AG04450 (cell line): ENCODE measurements at regions not wholly inside any gene's neighbourhood (a gene's known extent, or its start where the extent isn't known, plus 50 kb on each side); places are given as distances from the start of the nearest gene placed in this dataset.

Experiments used
- CTCF ChIA-PET: fragments of 300-600, 350-600 bp; formaldehyde crosslinking; extraction: SDS; loops from one replicate; lab custom pipeline; 2022; ENCODE audit warnings: antibody characterized with exemption, inconsistent platforms; lab: Charles Lee
- POLR2A ChIA-PET: fragments of 350-600 bp; formaldehyde crosslinking; extraction: SDS; loops from one replicate; lab custom pipeline; 2021; ENCODE audit warnings: antibody characterized with exemption, inconsistent platforms; lab: Yijun Ruan, JAX
- DNase-seq: peaks from one replicate; pipeline ENCODE4 v3.0.0-alpha.2; 2011; ENCODE audit warnings: low read depth, low spot score
- H3K27ac ChIP-seq: one replicate; pipeline ENCODE4 v1.5.1; 2012; ENCODE audit warnings: low read depth, low read length, control low read depth
- H3K27me3 ChIP-seq: one replicate; pipeline ENCODE4 v1.6.0; 2012; ENCODE audit warnings: low read length; ENCODE audit not compliant: control insufficient read depth, insufficient read depth
- H3K4me3 ChIP-seq: 2 replicates; pipeline ENCODE4 v1.5.1; 2011; ENCODE audit warnings: mild to moderate bottlenecking, low read depth, low read length, control low read depth
- H3K9me3 ChIP-seq: 2 replicates; pipeline ENCODE4 v1.5.1; 2012; ENCODE audit warnings: low read length; ENCODE audit not compliant: control insufficient read depth, insufficient read depth
- TF ChIP-seq, protein P1 (sequence below): IDR thresholded peaks from 2 replicates; pipeline ENCODE4 v1.5.1; 2011; ENCODE audit warnings: low read depth, low read length, control low read depth, inconsistent platforms

DNA sequence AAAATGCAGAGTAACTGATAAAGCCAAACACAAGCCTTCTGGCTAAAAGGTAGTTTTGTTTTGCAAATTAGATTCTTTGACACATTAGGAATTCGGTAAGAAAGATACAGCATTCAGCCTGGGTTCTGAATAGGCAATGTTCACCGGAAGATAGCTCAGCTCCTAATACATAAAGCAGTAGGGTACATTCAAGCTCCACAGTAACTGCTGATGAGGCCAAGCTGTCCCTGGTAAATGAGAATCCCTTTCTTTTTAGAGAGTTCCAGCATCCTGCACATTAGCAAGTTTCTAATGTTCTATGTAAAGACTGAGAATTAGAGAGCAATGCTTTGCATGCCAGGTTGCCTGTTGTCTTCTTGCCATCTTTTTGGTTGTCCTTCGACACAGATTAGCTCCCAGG is 316.3 kb upstream of the SLC14A2 start:
- Histone ChIP-seq H3K4me3 (no peak overlapping the region), H3K27ac (no peak overlapping the region), H3K27me3 (peaks cover 3% of the 10 kb centered on the region), H3K9me3 (no peaks in the 10 kb centered on the region)
- POLR2A ChIA-PET, result no interaction called here
- no peak for DNase-seq
- CTCF ChIA-PET, result no interaction called here
- TF ChIP-seq, protein P1, sequence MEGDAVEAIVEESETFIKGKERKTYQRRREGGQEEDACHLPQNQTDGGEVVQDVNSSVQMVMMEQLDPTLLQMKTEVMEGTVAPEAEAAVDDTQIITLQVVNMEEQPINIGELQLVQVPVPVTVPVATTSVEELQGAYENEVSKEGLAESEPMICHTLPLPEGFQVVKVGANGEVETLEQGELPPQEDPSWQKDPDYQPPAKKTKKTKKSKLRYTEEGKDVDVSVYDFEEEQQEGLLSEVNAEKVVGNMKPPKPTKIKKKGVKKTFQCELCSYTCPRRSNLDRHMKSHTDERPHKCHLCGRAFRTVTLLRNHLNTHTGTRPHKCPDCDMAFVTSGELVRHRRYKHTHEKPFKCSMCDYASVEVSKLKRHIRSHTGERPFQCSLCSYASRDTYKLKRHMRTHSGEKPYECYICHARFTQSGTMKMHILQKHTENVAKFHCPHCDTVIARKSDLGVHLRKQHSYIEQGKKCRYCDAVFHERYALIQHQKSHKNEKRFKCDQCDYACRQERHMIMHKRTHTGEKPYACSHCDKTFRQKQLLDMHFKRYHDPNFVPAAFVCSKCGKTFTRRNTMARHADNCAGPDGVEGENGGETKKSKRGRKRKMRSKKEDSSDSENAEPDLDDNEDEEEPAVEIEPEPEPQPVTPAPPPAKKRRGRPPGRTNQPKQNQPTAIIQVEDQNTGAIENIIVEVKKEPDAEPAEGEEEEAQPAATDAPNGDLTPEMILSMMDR, result no peak

DNA sequence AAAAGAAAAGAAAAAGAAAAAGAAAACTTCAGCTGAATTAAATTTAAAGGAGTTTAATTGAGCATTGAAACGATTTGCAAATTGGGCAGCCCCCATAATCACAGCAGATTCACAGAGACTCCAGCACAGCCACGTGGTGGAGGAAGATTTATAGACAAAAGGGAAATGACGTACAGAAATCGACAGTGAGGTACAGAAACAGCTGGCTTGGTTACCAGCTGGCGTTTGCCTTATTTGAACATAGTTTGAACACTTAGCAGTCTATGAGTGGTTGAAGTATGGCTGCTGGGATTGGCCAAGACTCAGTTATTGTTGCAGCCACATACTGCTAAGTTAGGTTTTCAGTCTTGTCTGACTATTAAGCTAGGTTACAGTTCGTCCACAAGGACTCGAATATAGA is 312.2 kb upstream of the SLC14A2 start:
- TF ChIP-seq, protein P1, result no peak
- Histone ChIP-seq H3K27me3 (peaks cover 5% of the 10 kb centered on the region), H3K27ac (no peak overlapping the region), H3K4me3 (no peak overlapping the region), H3K9me3 (no peaks in the 10 kb centered on the region)
- ChIA-PET POLR2A (no interaction called here), CTCF (interaction anchor here (1.2 kb wide), 2 partner anchors 9 to 90 kb away, joined by 3 read pairs; no protein-coding TSS in a partner anchor)
- no peak for DNase-seq

DNA sequence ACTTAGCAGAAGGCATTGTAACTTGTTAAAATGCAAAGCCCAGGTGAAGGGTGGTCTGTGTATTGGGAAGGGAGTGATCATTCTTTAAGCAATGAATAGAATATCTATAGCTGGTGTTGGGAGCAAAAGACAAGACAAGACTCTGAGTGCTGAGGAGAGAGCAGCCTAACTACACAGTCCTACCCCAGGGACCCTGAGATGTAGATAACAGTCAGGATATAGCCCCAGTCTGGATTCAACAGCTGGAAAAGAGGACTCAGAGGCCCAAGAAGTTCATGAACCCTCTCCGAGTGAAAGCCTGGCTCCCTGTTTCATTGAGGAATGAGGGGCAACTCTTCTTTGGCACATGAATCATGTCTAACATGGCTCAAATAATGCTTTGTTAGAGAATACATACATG is 310.7 kb upstream of the SLC14A2 start:
- ChIA-PET CTCF (no interaction called here), POLR2A (no interaction called here)
- Histone ChIP-seq H3K27ac (no peak overlapping the region), H3K4me3 (no peak overlapping the region), H3K9me3 (no peaks in the 10 kb centered on the region), H3K27me3 (peaks cover 5% of the 10 kb centered on the region)
- TF ChIP-seq, protein P1, result no peak
- DNase-seq, result no peak

DNA sequence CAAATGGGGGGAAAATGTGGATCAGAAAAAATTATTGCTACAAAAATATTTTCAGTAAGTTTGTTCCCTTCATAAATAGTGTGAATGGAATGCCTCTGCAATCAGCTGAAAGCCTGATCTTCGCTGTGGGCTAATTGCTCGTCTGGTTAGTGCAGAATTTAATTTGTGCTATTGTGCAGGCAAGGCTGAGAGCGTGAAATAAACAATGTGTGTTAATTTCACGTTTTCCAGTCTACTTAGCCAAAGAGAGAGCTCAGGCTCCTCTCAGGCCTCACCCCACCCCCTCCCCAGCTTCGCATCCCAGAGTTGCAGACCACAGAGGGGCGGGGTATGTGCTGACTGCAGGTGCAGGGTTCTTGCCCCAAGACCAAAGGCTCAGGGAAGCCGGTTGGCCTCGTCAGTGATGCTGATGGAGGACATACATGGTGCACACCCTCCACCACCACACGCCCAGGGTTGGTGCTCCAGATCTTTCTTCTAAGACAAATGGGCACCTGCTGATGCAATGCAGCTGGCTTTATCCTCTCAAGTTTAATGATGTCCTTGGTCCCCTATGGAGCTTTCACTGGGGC is 302.6 kb upstream of the SLC14A2 start:
- DNase-seq, result no peak
- no peak overlapping the region for H3K27ac ChIP-seq
- H3K9me3 ChIP-seq, result no peaks in the 10 kb centered on the region
- TF ChIP-seq, protein P1, result no peak
- POLR2A ChIA-PET, result no interaction called here
- H3K27me3 ChIP-seq, result peaks cover 2% of the 10 kb centered on the region
- no peak overlapping the region for H3K4me3 ChIP-seq
- CTCF ChIA-PET, result interaction anchor here (1.1 to 1.3 kb wide), 2 partner anchors 9 to 37 kb away, joined by 3 to 5 read pairs; no protein-coding TSS in a partner anchor

DNA sequence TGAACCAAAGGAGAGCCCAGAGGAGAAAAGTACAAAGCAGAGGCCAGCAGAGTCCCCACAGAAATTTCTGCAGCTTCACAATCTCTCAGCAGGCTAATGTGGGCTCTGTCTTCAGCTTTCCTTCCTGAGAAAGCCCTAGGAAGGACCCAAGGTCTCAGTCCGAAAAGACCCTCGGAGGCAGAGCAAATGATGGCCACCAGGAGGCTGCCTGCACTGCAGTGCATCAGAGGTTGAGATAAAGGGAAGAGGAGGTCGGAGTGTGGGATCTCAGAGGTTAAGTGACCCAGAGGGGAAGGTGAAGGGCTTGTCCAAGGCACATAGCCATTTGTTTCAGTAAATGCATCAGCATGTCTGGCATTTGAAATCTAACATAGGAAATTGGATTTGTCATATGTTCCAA is 299.1 kb upstream of the SLC14A2 start:
- CTCF ChIA-PET, result no interaction called here

More for the DNA sequence above, 299.1 kb upstream of the SLC14A2 start:
- POLR2A ChIA-PET, result no interaction called here
- no peak overlapping the region for H3K4me3 ChIP-seq
- peaks cover 2% of the 10 kb centered on the region for H3K27me3 ChIP-seq
- H3K9me3 ChIP-seq, result no peaks in the 10 kb centered on the region
- TF ChIP-seq, protein P1, result 0 out of 2 replicates have a peak, but pooled peaks have one; percentile 2
- no peak overlapping the region for H3K27ac ChIP-seq
- no peak for DNase-seq
